GM12872 (cell line): ENCODE measurements at regions not wholly inside any gene's neighbourhood (a gene's known extent, or its start where the extent isn't known, plus 50 kb on each side); places are given as distances from the start of the nearest gene placed in this dataset.

ENCODE experiments used
- CTCF ChIP-seq: IDR thresholded peaks from 3 replicates; pipeline ENCODE4 v1.5.1; 2011; ENCODE audit warnings: low read depth, mild to moderate bottlenecking, low read length, moderate library complexity; ENCODE audit not compliant: insufficient read depth

GRCh38 chr14:42027271-42027670, 420.6 kb downstream of the LRFN5 start:
- TF ChIP-seq CTCF = no peak

- no peak for TF ChIP-seq CTCF
Measured at GRCh38 chr14:42023452-42023851, 416.8 kb downstream of the LRFN5 start.

- no peak for TF ChIP-seq CTCF
Measured at GRCh38 chr14:42014301-42014700, 407.6 kb downstream of the LRFN5 start.

GRCh38 chr14:42013559-42013958, 406.9 kb downstream of the LRFN5 start:
- TF ChIP-seq CTCF = no peak

GRCh38 chr14:42013153-42013552, 406.5 kb downstream of the LRFN5 start:
- TF ChIP-seq CTCF = no peak

- TF ChIP-seq CTCF = no peak
Measured at GRCh38 chr14:42011221-42011620, 404.5 kb downstream of the LRFN5 start.

GRCh38 chr14:42004321-42004720, 397.6 kb downstream of the LRFN5 start:
- TF ChIP-seq CTCF = no peak

GRCh38 chr14:42002141-42002540, 395.5 kb downstream of the LRFN5 start:
- no peak for TF ChIP-seq CTCF
